22Rv1 (cell line): ENCODE measurements at regions not wholly inside any gene's neighbourhood (a gene's known extent, or its start where the extent isn't known, plus 50 kb on each side); places are given as distances from the start of the nearest gene placed in this dataset.

Source experiments
- CTCF ChIP-seq: fragments of 450-650 bp; IDR thresholded peaks from 2 replicates; pipeline ENCODE4 v1.5.1; 2017; ENCODE audit warnings: mild to moderate bottlenecking
- ZFX ChIP-seq: fragments of 450-650 bp; IDR thresholded peaks from 2 replicates; pipeline ENCODE4 v1.6.1; 2017; ENCODE audit warnings: antibody characterized with exemption, borderline replicate concordance

- TF ChIP-seq CTCF (no peak), ZFX (no peak)
Observed at GRCh38 chr16:5455110-5455509, 357.5 kb upstream of the EEF2KMT start.
